Epithelial cell of esophagus (primary cell): ENCODE measurements at regions not wholly inside any gene's neighbourhood (a gene's known extent, or its start where the extent isn't known, plus 50 kb on each side); places are given as distances from the start of the nearest gene placed in this dataset.

Source experiments
- DNase-seq: peaks from one replicate; pipeline ENCODE4 v3.0.0; 2010; ENCODE audit warnings: low read depth
- H3K4me3 ChIP-seq: 2 replicates; pipeline ENCODE4 v1.5.1; 2011; ENCODE audit warnings: mild to moderate bottlenecking, low read length, control low read depth
- TF ChIP-seq, protein P1 (sequence below): IDR thresholded peaks from 2 replicates; pipeline ENCODE4 v1.5.1; 2011; ENCODE audit warnings: low read depth, mild to moderate bottlenecking, low read length, control low read depth, inconsistent platforms; ENCODE audit not compliant: insufficient read depth; ENCODE audit errors: missing control alignments

DNA sequence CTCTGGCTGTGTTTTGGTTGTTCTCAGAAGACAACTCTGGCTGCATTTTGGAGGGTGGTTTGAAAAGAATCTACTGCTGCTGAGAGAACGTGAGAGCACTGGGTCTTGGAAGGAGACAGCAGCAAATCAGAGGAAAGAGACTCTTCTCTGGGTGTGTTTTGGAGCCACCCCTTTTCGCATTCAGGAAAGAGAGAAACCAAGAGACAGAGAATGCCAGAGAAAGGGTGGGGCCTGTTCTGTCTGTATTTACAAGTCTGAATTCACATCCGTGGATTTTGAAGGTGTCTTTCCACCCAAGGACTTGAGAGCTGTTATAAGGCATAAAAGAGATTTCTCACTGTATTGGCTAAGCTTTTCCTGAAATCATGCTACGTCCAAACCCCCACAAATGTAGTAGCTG lies 187.2 kb downstream of the C1orf94 start:
- TF ChIP-seq, protein P1, sequence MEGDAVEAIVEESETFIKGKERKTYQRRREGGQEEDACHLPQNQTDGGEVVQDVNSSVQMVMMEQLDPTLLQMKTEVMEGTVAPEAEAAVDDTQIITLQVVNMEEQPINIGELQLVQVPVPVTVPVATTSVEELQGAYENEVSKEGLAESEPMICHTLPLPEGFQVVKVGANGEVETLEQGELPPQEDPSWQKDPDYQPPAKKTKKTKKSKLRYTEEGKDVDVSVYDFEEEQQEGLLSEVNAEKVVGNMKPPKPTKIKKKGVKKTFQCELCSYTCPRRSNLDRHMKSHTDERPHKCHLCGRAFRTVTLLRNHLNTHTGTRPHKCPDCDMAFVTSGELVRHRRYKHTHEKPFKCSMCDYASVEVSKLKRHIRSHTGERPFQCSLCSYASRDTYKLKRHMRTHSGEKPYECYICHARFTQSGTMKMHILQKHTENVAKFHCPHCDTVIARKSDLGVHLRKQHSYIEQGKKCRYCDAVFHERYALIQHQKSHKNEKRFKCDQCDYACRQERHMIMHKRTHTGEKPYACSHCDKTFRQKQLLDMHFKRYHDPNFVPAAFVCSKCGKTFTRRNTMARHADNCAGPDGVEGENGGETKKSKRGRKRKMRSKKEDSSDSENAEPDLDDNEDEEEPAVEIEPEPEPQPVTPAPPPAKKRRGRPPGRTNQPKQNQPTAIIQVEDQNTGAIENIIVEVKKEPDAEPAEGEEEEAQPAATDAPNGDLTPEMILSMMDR = no peak
- no peak overlapping the region for H3K4me3 ChIP-seq
- DNase-seq = no peak

DNA sequence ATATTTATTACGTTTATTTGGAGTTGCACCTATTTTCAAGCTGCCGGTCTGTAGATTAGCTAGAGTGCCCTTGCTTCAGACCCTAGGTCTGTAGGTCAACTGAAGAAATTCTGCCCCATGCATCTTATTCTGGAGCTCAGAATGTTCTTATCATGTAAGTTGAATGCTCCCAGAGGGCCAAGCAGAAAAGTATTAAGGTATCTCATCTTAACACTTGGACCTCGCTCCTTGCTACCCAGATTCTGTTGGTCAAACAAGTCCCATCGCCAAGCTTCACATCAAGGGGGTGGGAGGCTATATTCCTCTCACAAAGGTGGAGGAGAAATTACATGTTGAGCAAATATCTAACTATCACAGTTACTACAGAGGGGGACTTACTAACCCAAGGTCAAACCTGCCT lies 187.7 kb downstream of the C1orf94 start:
- TF ChIP-seq, protein P1 = no peak
- no peak for DNase-seq
- H3K4me3 ChIP-seq = no peak overlapping the region

DNA sequence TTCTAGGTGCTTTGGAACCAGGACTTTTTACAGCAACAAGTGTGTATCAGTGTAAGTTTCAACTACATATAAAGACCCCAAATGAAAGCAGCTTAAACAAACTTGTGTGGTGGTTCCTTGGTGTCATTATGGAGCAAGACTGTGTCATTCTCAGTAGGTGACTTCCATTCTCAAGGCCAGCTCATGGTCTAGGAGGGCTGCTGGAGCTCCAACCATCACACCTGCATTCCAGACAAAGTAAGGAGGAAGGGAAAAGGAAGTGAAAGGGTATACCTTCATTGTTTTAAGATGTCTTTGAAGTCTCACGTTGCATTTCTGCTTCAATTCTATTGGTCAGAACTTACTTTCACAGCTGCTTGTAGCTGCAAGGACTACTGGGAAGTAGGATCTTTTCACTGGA lies 188.6 kb downstream of the C1orf94 start:
- no peak for DNase-seq
- H3K4me3 ChIP-seq = no peak overlapping the region
- TF ChIP-seq, protein P1 = no peak

DNA sequence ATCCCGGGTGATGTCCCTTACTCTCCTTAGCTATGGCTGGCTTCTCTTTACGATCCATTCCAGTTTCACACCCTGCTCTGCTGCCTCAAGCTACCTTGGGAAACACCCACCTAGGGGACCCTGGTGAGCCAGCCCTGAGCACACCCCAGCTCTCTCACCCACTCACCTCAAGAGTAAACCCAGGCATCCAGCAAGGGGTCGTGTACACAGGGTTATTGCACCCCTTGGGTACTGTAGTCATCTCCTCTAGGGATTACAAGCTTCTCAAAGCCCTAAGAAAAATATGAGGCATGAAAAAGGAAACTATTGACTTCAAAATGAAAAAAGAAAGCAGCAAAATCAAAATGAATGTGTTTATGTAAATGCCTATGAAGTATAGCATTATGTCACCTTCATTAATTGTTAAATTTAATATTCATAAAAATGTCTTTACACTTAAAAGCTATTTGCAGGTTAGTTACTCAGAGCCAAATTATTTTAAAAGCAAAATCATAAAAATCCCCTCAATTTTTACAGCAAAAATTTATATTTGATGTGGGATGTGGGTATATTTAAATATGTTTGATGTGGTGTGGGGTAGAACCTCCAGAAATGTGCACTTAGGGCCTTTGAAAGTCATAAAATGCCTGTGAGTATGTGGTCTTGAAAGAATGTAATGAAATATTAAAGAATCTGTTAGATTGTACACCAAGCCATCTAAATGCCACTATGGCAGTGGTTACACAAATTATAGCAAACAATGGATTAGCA lies 190.3 kb downstream of the C1orf94 start:
- TF ChIP-seq, protein P1 = no peak
- no peak overlapping the region for H3K4me3 ChIP-seq
- no peak for DNase-seq

DNA sequence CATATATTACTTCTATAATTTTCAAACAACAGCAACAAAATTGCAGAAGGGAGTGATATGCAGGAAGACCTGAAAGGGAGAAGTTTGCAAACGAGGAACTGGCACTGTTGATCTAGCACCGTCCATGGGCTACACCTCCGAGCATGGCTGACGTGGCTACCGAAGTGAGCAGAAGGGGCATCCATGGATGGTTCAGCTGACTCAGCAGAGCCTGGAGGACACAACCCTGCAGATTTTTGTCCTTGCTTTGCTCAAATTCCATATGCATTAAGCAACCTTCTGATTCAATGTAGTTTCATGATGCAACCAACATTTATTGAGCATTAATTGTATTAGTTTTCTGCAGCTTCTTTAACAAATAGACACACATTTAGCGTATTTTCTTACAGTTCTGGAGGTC lies 191.2 kb downstream of the C1orf94 start:
- no peak overlapping the region for H3K4me3 ChIP-seq
- TF ChIP-seq, protein P1 = no peak
- DNase-seq = no peak

DNA sequence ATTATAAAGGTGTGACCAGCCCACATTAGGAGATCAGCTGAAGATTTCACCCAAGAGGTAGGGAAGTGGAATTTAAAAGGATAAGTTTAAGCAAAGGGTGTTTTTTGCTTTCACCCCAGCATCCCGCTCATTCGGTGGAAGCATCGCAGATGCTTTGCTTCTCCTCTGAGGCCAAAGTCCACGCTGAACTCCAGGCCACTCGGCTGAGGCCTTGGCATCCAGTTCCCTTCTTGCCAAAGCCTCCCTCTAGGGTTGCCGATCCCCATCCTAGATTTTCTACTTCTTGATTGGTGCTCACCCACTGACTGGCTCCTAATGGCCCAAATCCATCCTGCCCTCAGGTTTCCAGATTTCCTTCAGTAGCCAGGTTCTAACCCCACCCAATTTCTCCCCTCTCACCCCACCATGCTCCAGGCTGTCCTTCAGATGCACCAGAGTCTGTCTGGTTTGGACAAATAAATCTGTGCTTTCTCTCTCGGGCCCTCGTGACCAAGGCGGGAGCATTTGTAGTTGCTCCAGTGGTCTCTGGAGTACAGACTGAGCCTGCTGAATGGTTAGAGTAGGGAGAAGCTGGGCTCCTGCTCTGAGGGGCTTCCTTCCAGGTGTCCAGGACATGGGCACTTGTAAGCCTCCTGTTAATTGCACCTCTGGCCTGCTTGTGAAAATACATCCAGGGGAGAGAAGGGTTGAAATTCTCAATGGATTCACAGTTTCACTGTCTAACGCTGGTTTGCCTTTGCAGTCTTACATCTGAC lies 193.2 kb downstream of the C1orf94 start:
- no peak overlapping the region for H3K4me3 ChIP-seq
- TF ChIP-seq, protein P1 = no peak
- DNase-seq = no peak
